Activated naive CD4-positive, alpha-beta T cell treated with Interleukin-2 at 50 U/mL for 16 hours (primary cell): ENCODE measurements at regions not wholly inside any gene's neighbourhood (a gene's known extent, or its start where the extent isn't known, plus 50 kb on each side); places are given as distances from the start of the nearest gene placed in this dataset.

Experiments
- DNase-seq: peaks from one replicate; pipeline ENCODE4 v3.0.0-alpha.2; 2020

DNA sequence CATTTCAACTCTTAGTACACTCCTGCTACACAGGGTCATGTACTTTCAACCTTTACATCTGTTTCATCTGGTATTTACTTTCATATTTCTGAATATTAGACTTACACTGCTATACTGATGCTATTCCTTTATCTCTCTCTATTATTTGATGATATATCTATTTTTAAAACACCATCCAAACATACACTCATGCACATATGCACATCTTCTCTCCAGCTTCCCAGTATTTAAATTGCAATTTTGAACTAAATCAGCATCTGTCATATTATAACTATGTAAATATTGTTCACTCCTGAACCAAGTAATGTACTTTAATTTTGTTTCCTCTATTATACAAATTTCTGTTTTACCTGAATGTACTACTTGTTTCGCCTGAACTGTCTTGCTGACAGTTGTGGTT, 293.6 kb upstream of the FLRT2 start:
- no peak for DNase-seq

DNA sequence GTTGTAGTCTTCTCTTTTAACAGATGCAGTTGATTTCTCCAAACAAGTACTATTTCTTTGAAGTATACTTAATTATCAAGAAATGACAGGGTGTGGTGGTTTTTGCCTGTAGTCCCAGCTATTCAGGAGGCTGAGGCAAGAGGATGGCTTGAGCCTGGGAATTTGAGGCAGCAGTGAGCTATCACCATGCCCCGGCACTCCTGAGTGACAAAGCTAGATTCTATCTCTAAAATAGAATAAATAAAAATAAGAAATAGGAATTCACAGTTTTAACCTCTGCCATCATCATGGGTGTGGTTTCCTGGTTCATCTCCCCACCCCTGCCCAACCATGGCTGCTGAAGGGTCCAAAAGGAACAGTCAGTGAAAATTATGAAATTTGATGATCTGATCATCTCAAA, 290.2 kb upstream of the FLRT2 start:
- DNase-seq: no peak

DNA sequence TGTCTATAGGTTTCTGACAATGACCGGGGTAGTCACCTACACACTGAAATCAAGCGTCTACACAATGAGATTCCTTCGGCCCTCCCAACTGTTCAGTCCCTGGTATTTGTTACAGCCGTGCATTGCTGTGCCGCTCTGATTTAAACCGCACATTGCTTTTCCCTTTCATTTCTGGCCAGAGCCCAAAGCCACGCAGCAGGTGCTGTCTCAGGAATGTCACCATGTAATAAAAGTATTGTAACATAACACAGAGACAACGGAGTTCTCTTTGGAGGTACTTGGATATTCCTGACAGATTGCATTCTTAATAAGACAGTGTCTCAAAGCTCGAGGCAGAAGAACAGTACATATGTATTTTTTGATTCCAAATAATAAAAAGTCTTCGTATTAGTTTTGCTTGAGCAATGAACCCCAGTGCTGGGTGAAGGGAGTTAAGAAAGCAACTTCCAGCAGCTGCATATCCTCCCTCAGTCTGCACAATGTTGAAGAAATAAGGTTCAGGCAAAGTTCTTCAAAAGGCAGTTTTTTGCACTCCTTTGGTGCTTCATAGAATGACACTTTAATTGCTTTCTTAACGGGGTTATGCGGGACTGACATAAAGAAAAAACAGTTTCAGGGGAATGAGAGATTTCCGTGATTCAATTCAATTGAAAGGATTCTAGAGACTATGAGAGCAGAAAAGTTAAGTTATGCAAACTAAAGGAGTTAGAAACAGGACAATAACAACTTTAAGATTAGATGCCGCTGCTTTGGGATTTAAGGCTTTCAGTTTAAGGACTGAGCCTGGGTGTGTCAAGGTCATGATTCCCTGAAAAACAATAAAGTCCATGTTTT, 288.7 kb upstream of the FLRT2 start:
- no peak for DNase-seq

DNA sequence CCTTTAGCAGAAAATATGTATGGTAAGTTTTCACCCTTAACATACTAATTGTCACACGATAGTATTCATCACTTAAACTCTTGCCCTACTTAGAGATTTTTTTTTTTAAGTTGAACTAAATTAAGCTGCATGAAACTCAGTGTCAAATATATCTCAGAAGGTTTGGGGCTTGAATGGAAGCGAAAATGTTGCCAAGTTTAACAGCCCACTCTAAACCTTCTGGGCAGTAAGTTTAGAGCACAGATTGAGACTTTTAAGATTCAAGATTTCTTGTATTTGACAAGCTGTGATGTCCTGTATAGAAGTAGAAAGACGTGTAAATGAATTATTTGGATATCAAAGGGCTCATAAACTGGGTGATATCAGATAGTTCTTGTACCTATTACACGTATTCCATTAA, 287.3 kb upstream of the FLRT2 start:
- no peak for DNase-seq

DNA sequence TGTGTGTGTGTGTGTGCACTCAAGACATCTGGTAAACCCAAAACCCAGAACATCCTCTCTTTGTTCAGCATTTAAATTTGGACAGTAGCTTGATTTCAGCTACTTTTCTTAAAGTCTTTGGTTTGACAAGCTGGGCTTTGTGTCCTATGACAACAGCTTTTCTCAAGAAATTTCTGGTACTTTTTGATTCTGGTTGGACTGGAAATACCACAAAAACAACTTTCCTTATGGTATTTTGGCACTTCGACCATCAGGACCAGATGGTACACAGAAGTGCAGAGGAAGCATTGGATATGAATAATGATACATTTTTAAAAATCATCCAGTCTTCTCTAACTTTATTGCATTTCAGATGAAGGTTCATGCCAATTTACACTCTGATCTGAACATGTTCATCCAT, 286.6 kb upstream of the FLRT2 start:
- DNase-seq: no peak

DNA sequence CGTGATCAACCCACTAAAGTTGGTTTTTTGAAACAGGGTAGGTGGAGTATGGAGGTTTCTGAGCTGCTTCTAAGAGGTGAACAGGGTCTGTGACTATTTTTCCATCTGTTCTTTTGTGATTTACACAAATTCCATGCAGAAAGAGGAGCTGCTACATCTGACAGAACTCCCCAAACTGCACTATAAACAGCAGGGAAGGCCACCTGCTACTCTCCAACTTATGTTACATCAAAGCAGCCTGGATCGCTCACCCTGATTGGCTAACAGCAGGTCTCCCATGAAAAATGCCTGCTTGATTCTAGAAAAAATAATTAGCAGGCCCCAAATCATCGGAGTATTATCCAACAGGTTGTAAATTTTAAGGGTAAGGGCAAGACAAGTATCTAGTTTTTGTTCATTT, 282.9 kb upstream of the FLRT2 start:
- DNase-seq: no peak

DNA sequence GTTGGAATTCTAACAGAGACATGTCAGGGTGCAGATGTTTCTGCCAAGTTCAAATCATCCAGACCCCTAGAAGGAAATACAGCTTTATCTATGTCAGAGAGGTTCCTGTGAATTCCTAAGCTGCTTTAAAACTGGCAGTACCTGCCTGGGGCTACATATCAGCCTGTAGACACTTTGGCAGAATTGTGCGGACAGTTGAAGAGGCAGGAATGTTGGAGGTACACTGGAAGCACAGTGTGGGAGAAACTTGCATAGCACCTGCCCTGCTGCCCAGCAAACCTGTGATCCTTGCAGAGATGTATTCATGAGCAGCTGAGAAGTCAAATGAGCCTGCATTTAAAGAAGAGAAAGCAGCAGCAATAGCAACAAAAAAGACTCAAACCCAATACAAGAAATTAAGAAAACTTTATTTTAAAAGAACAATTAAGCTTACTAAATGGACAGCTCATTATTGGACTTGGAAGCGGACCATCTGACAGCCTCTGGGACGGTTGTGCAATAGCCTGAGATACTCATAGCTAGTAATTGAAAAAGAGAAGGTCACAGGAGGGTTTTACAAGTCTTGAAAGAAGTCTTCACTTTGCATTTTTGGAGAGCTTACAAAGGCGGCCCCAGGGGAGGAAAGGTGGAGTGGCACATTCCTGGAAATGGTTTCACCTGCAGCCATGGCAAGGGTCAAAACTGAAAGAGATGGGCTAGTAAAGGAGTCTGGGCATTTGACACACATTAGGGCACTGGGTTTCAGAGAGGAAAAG, 280.9 kb upstream of the FLRT2 start:
- no peak for DNase-seq

DNA sequence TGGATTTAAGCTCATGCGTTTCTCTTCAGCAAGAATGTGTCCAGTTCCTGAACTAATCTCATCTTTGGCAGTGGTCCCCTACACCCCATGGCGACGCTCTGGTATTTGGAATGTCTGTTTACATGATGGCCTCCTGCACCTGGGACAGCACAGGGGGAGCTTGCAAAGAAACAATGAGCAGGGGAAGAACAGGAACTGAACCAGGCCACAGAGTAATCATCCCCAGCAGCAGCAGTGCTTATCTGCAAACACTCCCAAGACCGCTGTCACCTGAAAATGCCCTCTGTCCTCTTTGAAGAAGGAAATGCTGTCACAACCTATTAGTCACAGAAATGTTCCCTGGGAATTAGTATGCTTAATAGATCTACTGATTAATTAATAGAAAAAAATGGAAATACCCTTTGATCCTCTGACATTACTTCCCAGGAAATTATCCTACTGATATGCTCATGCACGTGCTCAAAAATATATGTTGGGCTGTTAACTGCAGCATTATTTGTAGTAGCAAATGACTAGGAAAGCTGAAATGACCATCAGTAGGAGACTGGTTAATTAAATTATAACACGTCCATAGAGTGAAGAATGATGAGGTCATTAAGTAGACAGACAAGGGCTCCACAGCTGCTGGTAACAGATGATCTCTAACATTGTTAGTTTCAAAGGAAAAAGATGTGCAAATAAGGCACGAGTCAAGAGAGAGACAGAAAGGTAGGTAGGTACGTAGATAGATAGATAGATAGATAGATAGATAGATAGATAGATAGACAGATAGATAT, 279.3 kb upstream of the FLRT2 start:
- no peak for DNase-seq

DNA sequence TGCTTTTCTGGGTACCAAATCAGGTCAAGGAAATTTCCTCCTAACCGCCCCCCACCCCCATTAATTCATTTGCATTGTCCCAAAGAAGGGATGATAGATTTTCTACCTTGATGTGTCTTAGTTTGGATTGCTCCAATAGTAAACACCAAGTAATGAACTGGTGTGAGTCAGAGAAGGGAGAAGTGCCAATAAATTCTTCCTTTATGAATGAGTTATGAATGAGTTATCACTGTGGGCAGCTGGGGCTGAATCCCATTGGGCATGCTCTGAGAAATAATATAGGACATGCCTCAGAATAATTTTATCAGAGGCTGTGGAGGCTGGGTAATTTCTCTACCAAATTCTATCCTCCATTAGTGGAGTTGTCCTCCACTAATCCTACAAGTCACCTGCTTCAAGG, 277.9 kb upstream of the FLRT2 start:
- DNase-seq: no peak

DNA sequence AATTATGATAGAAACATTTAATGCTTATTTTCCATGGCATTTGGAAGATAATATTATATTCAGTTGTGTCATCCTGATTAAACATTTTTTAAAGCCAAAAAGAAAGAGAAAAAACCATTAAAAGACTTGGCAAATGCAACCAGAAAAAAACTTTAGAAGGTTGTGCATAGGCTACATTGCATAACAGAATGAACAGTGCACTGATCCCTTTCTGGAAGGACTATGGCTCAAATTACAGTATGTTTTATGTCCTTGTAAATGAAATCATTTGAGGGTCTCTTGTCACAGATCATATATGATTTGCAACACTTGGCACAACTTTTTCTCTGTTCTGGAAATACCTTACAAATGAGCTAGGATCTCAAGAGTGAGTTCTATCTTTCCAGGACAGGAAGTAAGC, 275.2 kb upstream of the FLRT2 start:
- no peak for DNase-seq

DNA sequence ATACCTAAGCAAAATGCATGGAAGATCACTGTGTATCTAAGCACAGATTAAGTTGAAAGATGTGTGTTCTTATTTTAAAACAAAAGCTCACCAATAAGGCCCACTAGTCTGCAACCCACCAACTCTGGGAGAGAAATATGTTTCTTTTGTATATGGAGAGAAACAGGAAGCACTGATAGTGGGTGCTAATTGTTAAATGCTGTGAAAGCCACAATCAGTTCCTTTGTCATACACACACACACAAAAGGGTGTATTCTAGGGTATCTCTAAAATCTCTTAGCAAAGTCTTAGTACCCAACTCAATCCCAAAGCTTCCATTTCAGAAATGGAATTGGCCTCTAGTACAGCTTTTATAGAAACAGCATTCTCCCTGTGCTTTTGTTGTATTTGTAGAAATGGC, 272.7 kb upstream of the FLRT2 start:
- no peak for DNase-seq

DNA sequence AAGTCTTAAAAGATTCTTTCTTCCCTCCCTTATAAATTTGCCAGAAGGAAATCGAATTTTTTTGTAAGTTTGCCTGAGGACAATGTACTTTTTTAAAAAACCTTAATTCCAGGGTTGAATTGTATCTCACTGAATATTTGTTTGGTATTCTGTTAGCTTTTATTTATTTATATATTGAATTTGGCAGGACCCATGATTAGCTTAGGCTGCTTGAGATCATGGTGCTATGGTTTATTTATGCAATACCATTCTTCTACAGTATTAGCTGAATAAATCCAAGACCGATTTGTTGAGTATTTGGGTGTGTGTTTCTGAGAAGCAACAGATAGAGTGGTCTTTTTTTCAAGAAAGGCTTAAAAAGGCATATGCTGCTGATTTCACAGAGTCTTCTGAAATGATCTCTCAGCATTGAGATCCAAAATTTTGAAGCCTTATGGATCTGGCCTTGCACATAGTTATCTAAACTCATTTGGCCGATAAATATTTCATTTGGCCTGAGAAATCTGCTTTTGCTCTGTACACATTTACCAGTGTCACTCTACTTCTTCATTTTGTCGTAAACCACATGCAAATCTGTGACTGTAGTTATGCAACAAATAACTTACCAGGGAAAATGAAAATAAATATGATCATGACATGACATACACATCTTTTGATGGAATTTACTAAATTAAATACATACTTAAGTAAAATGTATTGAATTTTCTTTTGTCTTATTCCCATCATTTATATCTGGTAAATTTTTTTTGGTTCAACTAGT, 265.8 kb upstream of the FLRT2 start:
- DNase-seq: no peak

DNA sequence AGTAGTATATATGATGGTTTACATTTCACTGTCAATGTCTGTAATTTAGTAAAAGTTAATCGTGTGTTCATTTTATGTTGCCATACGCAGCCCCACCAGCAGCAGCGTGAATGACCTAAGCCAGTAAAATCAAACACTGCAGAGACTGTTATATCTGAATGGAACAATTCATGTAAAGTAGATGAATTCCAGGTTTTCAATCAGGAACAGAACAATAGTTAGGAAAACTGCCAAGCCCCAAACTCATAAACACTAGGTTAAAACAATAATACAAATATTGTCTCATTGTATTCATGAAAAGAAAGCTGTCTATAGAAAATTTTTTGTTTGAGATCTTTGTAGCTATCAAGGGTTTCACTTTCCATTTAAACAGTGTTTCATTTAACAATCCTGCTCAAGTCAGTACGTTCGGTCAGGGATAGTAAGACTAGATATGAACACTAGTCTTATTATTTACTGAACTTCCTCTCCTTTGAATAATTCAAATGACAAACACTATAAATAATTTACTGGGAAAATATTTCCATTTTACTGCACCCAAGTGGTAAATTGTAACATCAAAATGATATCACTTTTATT, 256.8 kb upstream of the FLRT2 start:
- DNase-seq: no peak

DNA sequence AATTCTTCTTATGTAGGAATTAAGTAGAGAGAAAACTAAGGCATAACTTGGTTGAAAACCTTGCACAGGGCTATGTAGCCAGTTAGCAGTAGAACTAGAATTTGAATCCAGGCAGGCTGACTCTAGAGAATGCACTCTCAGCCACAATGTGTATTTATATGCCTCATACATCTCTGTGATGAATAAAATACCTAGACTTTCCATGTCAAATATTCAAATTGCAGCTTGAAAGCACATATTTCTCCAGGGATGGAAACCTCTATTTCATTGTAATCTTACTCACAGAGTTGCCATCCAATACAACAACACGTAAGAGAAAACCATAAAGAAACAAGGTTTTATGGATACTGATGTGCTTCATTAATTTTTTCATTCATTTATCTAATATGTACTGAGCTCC, 256.0 kb upstream of the FLRT2 start:
- no peak for DNase-seq

DNA sequence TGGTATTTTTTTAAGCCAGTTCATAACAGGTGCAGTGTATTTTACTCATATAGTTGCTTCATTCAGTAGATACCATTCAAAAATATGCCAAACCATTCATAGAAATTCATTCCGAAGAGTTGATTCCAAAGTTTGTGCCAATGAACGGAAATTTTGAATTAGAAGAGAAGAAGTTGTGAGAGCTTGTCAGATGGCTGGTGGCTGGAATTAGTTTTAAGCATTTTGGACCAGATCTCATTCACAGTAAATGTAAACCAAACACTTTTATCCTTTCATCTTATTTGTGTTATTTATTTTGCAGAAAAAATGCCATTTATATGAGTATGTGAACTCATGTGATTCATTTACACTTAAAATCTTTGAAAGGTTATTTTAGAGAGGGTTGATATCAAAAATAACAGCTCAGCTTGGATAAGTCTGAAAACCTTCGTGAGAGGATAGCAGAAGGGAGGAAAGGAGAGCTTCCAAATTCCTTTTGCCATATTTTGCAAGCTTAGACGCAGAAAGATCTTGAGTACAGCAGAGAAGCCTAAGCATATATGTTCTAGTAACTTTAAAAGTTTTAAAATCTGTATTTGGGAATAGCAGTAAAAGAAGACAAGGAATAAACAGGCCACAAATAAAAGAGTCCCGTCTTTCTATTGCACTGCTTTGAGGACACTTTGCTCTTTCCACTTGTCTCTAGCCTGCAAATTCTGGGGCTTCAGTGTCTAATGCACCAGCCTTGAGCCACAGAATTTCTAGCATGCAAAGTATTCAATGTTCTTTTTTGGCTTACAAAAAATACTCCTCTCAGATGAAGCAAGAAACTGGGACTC, 253.6 kb upstream of the FLRT2 start:
- no peak for DNase-seq

DNA sequence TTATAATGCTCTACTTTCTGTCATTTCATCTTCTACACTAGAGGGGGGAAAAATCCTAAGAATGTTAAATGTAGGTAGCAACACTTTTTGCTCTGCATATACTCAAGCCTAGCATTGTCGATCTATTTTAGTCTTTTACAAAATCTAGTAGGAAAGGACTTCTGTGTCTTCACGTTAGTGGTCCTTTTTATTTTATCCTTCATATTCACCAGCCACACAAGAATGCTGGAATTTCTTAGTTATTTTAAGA, 253.0 kb upstream of the FLRT2 start:
- no peak for DNase-seq

DNA sequence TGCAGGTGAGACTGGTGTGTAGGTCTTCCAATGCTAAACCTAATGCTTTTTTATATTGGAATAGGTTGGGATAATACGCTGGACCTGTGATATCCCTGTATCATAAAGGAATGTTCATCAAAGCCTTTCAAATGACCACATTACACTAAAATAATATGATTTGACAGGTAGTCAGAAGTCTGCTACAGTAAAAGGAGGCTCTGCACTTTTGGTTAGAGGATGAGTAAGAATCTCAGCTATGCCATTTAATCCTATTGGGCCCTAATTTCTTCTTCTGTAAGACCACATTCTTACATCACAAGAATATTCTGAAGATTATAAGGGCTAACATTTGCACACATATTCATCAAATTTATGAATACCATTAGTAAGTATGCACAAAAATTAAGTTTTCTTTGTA, 250.5 kb upstream of the FLRT2 start:
- DNase-seq: no peak

DNA sequence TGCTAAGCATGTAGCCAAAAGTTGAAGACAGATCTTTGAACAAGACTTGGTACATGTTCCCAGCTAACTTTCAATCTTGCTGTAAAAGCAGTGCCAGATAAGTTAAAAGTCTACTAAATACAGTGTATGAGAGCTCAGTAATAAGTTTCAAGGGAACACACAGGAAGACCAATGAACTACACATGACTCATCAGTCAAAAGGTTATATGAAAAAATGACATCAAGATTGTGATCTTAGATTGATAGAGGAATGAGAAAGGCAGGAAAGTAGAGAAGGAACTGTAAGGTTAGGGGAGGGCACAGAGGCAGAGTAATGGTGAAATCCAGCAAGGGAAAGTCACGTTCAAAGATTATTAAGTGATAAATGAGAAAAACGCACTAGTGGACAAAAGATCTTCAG, 249.9 kb upstream of the FLRT2 start:
- DNase-seq: no peak

DNA sequence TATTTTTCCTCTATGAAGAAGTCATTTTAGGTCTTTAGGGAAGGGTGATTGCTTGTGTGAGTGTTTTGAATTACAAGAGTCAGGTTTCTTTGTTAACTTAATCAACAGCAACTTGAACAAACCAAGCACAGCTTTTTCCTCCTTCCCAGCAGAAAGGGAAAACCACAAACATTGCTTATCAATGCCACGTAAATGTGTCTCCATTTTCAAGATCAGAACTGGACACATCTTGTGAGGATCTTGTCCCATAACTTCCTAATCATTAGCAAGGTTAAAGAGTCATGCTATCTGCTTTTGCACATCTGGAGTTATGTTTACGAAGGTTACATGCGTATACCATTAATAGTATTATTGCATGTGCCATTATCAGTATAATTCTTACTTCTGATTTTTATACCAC, 248.0 kb upstream of the FLRT2 start:
- DNase-seq: no peak

DNA sequence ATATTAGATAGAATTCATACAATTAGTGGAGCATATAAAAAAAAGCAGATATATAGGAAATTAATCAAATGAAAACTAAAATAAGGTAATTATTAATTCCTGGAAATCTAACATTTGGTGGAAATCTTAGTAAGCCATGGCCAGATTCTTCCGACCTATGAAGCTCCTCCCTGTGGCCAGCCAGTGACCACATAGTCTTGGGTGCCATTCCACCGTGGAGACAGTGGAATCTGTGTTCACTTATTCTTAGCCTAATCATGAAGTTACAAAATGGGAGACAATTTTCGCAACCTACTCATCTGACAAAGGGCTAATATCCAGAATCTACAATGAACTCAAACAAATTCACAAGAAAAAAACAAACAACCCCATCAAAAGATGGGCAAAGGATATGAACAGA, 241.9 kb upstream of the FLRT2 start:
- DNase-seq: no peak

DNA sequence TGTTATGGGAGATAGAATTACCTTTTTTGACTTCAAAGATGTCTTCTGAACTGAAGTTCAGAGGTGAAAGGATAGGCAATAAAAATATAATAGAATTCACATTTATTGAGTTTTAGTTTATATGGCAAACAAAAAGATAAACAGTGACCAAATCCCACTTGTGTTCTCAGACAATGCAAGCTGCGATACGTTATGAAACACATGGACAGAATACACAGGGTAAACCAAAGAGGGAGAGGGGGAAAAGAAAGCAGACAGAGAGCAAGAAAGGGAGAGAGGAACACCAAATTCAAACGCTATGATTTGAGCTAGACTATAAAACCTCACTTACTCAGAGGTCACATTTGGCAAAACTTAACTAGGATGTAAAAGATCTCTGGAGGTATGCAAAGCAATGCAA, 238.2 kb upstream of the FLRT2 start:
- DNase-seq: no peak

DNA sequence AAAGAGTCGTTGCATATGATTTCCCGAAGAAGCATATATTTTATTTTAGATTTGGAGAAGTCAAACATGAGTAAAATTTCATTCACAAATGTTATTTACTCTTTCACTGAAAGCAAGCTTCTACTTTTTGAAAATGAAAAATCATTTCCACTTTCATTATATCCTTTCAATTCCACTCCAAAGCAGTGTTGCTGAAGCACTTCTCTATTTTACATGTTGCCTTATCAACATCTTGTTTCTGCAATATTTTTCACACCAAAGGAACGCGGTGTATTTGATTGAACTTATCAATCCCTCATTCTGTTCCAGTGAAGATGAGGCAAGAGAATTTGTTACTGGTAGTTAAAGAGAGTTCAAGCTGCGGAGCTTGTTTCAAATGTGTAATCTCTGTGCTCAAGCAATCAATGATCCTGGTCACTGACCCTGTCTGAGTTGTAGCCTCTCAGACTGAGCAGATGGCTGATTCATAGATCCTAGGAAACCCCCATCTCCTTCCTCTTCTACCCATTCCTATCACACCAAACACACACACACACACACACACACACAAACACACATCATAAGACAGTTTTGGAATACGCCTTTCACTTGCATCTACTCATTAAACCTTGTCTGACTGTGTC, 236.2 kb upstream of the FLRT2 start:
- no peak for DNase-seq
